Memory B cell (primary cell): ENCODE measurements at regions not wholly inside any gene's neighbourhood (a gene's known extent, or its start where the extent isn't known, plus 50 kb on each side); places are given as distances from the start of the nearest gene placed in this dataset.

Experiments used
- ATAC-seq: fragments of 150-1000 bp; cut with Tn5 transposase; 2 replicates; pipeline ENCODE4 v1.10.0; 2021; ENCODE audit warnings: low read depth, mild to moderate bottlenecking, moderate library complexity
- DNase-seq, 2 donors: peaks; one replicate each; pipeline ENCODE4 v3.0.0; 2022; ENCODE audit warnings: low spot score in 2 of 2
- H3K27ac Mint-ChIP-seq: one replicate; pipeline ENCODE4 v1.8.0; 2022; ENCODE audit warnings: mild to moderate bottlenecking, moderate library complexity, mixed read lengths
- H3K27me3 Mint-ChIP-seq: one replicate; pipeline ENCODE4 v1.8.0; 2022; ENCODE audit warnings: mixed read lengths
- H3K36me3 Mint-ChIP-seq: one replicate; pipeline ENCODE4 v1.8.0; 2022; ENCODE audit warnings: mild to moderate bottlenecking, mixed read lengths
- H3K4me1 Mint-ChIP-seq: one replicate; pipeline ENCODE4 v1.8.0; 2022; ENCODE audit warnings: mixed read lengths
- H3K4me3 Mint-ChIP-seq: one replicate; pipeline ENCODE4 v1.8.0; 2022; ENCODE audit warnings: mild to moderate bottlenecking, moderate library complexity, mixed read lengths
- H3K9me3 Mint-ChIP-seq: one replicate; pipeline ENCODE4 v1.8.0; 2022; ENCODE audit warnings: mixed read lengths

DNA sequence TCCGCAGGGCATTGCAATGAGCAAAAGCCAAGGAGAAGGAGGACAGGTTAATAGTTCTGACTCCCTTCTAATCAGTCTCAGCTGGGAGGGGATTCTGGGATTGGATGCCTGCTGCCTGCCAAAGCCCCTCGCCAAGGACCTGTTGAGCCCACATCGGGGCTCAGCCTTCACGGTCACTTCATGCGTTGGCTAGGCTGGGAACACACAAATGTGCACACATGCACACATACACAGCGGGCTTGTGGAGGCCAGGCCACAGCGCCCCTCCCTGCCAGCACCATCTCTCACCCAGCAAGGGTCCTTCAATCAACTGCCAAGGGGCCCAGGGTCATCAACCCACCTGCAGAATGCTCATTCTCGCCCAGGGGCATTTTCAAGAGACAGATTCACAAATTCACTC lies 113.9 kb downstream of the C5orf15 start:
- no peak overlapping the region for H3K4me3 Mint-ChIP-seq
- H3K27me3 Mint-ChIP-seq, result peaks cover 3% of the 10 kb centered on the region
- DNase-seq (no peak), ATAC-seq (no peak)
- no peak overlapping the region for H3K27ac Mint-ChIP-seq
- H3K4me1 Mint-ChIP-seq, result peaks cover 3% of the 10 kb centered on the region
- H3K9me3 Mint-ChIP-seq, result no peaks in the 10 kb centered on the region
- H3K36me3 Mint-ChIP-seq, result no peaks in the 10 kb centered on the region

- no peak for ATAC-seq
Measured at GRCh38 chr5:133853646-133854365, 114.6 kb downstream of the C5orf15 start.

DNA sequence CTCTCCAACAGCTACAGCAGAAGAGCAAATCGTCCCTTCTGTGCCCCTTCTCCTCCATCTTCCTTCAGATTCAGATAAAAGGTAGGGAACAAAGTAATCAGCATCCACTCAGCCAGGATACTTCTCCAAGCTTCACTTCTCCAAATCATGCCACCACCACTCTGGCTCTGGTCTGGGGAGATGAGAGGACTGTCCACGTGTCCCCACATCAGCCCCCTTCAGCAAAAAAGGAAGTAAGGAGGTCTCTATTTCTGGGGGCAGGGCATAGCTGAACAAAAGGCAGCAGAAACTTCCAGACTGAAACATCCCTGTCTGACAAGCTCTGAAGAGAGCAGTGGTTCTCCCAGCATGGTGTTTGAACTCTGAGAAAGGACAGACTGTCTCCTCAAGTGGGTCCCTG lies 116.9 kb downstream of the C5orf15 start:
- peaks cover 3% of the 10 kb centered on the region for H3K27me3 Mint-ChIP-seq
- DNase-seq, result no peak
- no peak for ATAC-seq
- H3K9me3 Mint-ChIP-seq, result no peaks in the 10 kb centered on the region
- H3K36me3 Mint-ChIP-seq, result no peaks in the 10 kb centered on the region
- H3K4me1 Mint-ChIP-seq, result peaks cover 13% of the 10 kb centered on the region
- no peak overlapping the region for H3K4me3 Mint-ChIP-seq
- H3K27ac Mint-ChIP-seq, result no peak overlapping the region

More at GRCh38 chr5:133853646-133854365, 114.6 kb downstream of the C5orf15 start:
- Mint-ChIP-seq H3K27ac (no peak overlapping the region), H3K27me3 (peaks cover 3% of the 10 kb centered on the region), H3K4me1 (peaks cover 3% of the 10 kb centered on the region), H3K36me3 (no peaks in the 10 kb centered on the region), H3K4me3 (no peak overlapping the region), H3K9me3 (no peaks in the 10 kb centered on the region)
- DNase-seq, result no peak

DNA sequence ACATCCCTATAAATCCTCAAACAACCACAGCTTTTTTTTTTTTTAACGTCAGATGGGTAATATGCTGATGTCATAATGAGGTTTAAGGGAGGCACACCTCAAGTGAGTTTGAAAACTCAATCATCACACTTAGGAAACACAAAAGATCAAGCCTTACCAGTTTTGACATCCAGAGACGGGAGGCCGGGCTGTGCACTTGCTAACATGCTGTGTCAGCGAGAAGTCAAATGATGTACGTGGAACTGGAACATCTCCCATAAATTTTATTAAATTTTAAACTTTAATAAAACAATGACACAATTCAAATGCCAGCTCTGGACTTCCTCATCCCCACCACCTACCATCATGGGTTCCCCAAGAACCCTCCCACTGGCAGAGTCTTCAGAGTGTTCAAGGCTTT lies 117.6 kb downstream of the C5orf15 start:
- ATAC-seq (no peak), DNase-seq (no peak)
- H3K27me3 Mint-ChIP-seq, result peaks cover 3% of the 10 kb centered on the region
- no peak overlapping the region for H3K4me3 Mint-ChIP-seq
- no peak overlapping the region for H3K27ac Mint-ChIP-seq
- no peaks in the 10 kb centered on the region for H3K9me3 Mint-ChIP-seq
- H3K4me1 Mint-ChIP-seq, result peaks cover 15% of the 10 kb centered on the region
- H3K36me3 Mint-ChIP-seq, result no peaks in the 10 kb centered on the region

DNA sequence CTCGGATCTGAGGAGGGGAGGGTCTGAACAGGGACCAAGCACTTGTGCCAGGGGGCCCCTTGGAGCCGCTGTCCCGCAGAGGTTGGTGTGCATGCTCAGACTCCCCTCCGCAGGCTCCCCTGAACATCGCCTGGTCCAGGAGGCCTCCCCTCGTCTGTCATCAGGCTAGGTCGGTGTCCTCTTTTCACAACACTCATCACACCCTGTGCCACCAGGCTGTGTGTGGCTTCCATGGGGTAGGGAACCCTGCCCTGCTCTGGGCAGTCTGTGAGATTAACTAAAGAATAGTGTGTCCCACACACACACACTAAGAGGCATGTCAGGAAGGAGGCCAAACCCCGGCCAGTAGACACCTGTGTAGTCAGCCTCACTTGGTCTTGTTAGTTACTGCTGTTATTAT lies 119.3 kb downstream of the C5orf15 start:
- no peak overlapping the region for H3K27ac Mint-ChIP-seq
- DNase-seq (no peak), ATAC-seq (no peak)
- H3K4me1 Mint-ChIP-seq, result peaks cover 15% of the 10 kb centered on the region
- H3K4me3 Mint-ChIP-seq, result no peak overlapping the region
- no peaks in the 10 kb centered on the region for H3K9me3 Mint-ChIP-seq
- no peaks in the 10 kb centered on the region for H3K36me3 Mint-ChIP-seq
- peaks cover 3% of the 10 kb centered on the region for H3K27me3 Mint-ChIP-seq

DNA sequence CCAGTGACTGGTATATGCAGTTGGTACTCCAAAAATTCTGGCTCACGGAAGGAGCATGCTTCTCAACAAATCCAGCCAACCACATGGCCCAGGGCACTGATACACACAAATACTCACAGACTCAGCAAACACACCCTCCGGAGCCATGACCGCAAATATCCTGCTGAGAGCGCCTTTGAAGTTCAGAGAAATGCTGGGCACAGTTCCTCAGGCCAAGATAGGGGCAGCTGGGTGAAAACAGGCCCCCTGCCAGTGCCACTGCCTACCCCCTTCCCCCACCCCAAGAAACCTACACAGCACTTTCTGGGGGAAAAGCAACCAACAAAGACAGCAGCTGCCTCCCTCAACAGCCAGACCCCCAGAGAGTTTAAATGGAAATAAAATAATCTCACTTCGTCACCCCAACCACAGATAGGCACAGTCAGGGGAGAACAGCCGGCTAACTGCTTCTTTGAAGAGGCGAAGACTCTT lies 120.0 kb downstream of the C5orf15 start:
- no peak for DNase-seq
- peaks cover 3% of the 10 kb centered on the region for H3K27me3 Mint-ChIP-seq
- H3K36me3 Mint-ChIP-seq, result no peaks in the 10 kb centered on the region
- no peaks in the 10 kb centered on the region for H3K9me3 Mint-ChIP-seq
- H3K27ac Mint-ChIP-seq, result peak overlapping the region; percentile 9
- no peak for ATAC-seq
- H3K4me1 Mint-ChIP-seq, result peaks cover 15% of the 10 kb centered on the region
- H3K4me3 Mint-ChIP-seq, result no peak overlapping the region

DNA sequence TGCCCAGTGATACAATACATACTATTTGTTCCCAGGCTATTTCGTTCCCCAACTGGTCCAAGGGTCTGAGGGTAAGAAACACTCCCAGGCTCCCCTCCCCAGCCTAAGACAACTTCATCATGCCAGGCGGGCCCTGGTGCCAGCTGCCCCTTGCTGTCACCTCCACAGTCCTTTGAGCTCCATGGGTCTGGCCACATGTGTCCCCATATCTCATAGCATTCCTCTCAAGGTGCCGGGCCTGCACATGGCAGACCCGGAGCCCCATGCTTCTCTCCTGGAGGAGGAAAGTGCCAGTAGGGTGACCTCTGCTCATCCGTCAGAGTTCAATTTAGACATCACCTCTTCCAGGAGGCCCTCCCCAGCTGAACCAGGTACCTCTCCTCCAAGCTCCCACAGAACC lies 120.5 kb downstream of the C5orf15 start:
- Mint-ChIP-seq H3K27ac (peak overlapping the region; percentile 9), H3K27me3 (peaks cover 3% of the 10 kb centered on the region), H3K4me1 (peaks cover 15% of the 10 kb centered on the region), H3K36me3 (no peaks in the 10 kb centered on the region), H3K4me3 (no peak overlapping the region), H3K9me3 (no peaks in the 10 kb centered on the region)
- no peak for DNase-seq
- no peak for ATAC-seq

- peaks cover 15% of the 10 kb centered on the region for H3K4me1 Mint-ChIP-seq
- no peaks in the 10 kb centered on the region for H3K9me3 Mint-ChIP-seq
- H3K27me3 Mint-ChIP-seq, result peaks cover 1% of the 10 kb centered on the region
- ATAC-seq, result no peak
- no peak overlapping the region for H3K4me3 Mint-ChIP-seq
- no peak overlapping the region for H3K27ac Mint-ChIP-seq
- no peaks in the 10 kb centered on the region for H3K36me3 Mint-ChIP-seq
- no peak for DNase-seq
Measured at GRCh38 chr5:133847301-133847700, 121.1 kb downstream of the C5orf15 start.

DNA sequence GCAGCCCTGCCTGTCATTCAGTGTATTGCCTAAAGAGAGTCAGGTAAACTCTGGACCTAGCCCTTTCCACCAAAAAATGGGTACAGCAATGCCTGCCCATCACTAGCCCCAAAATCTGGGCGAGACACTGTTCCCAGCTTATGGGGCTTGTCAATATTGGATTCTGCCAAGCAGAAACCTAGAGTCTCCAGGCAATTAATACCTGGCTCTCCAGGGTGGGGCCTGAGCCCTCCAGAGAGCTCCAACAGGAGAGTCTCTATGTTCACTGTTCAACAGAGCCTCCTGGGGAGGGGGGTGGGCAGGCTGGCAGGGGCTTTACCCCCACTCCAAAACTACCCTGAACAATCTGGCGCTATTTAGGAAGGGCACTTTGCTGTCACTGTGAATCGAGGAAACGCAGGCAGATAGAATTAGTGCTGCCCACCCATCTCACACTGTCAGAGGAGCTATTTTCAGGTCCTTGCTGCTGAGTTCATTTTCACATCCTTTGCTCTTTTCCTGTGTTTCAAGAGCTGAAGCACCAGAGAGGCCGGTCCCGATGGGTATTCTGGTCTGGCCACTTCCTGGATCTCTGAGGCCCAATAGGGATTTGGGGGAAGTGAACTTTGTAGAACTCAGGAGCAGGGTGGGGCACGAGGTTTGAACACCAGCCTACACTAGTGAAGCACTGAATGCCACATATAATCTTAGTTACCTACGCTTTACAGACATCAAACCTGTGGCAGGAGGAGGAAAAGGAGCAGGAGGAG lies 121.8 kb downstream of the C5orf15 start:
- H3K27ac Mint-ChIP-seq, result peak overlapping the region; percentile 16
- ATAC-seq, result no peak
- H3K9me3 Mint-ChIP-seq, result no peaks in the 10 kb centered on the region
- DNase-seq, result no peak
- no peaks in the 10 kb centered on the region for H3K36me3 Mint-ChIP-seq
- H3K27me3 Mint-ChIP-seq, result no peaks in the 10 kb centered on the region
- peak overlapping the region; percentile 41 for H3K4me3 Mint-ChIP-seq
- peaks cover 15% of the 10 kb centered on the region for H3K4me1 Mint-ChIP-seq

DNA sequence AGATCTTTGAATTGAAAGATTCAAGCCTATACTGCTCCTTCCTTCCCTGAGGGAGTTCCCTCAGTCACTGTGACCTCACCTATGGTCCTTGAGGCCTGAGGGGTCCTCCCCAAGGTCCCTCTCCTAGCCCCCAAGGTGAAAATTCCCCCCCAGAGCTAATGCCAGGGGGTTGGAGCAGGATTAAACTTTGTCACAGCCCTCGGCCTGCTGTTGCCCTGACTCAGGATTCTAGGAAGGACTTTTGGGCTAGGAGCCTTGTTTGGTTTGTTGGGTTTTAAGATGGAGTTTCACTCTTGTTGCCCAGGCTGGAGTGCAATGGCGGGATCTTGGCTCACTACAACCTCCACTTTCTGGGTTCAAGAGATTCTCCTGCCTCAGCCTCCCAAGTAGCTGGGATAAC lies 123.2 kb downstream of the C5orf15 start:
- ATAC-seq (no peak), DNase-seq (no peak)
- Mint-ChIP-seq H3K27me3 (no peaks in the 10 kb centered on the region), H3K4me3 (no peak overlapping the region), H3K36me3 (no peaks in the 10 kb centered on the region), H3K4me1 (peaks cover 15% of the 10 kb centered on the region), H3K9me3 (no peaks in the 10 kb centered on the region), H3K27ac (no peak overlapping the region)

- H3K4me1 Mint-ChIP-seq, result peaks cover 15% of the 10 kb centered on the region
- no peaks in the 10 kb centered on the region for H3K27me3 Mint-ChIP-seq
- DNase-seq (no peak), ATAC-seq (no peak)
- H3K27ac Mint-ChIP-seq, result no peak overlapping the region
- no peaks in the 10 kb centered on the region for H3K9me3 Mint-ChIP-seq
- no peaks in the 10 kb centered on the region for H3K36me3 Mint-ChIP-seq
- H3K4me3 Mint-ChIP-seq, result no peak overlapping the region
Measured at GRCh38 chr5:133844836-133845235, 123.6 kb downstream of the C5orf15 start.

- H3K36me3 Mint-ChIP-seq, result no peaks in the 10 kb centered on the region
- H3K27me3 Mint-ChIP-seq, result peaks cover 1% of the 10 kb centered on the region
- H3K27ac Mint-ChIP-seq, result no peak overlapping the region
- DNase-seq (no peak), ATAC-seq (no peak)
- no peak overlapping the region for H3K4me3 Mint-ChIP-seq
- H3K9me3 Mint-ChIP-seq, result no peaks in the 10 kb centered on the region
- H3K4me1 Mint-ChIP-seq, result peaks cover 15% of the 10 kb centered on the region
Measured at GRCh38 chr5:133843911-133844310, 124.5 kb downstream of the C5orf15 start.

DNA sequence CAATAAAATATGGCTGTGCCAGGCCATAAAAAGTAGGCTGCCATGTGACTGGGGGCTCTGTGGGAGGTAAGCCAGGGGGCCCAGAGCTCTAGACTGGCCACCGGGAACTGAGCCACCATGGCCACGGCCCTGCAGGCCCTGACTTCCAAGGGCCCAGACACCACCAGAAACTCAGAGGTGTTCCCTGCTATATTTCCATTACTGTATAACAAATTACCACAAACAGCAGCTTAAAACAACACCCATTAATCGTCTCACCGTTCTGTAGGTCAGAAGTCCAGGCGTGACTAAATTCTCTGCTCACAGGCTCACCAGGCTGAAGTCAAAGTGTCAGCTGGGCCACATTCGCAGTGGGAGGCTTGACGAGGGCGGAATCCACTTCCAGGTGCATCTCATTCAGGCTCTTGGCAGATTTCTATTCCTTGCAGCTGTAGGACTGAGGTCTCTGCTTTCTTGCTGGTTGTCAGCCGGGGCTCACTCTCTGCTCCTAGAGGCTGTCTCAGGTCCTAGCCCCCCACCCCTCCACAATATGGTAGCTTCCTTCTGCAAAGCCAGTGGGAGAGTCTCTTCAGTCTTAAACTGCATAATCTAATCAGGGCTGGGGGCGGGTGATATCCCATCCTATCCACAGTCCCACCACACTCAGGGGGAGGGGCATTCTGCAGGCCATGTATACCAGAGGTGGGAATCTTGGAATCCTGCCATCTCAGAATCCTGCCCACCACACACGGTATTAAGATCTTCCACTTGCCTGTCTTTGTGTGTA lies 125.4 kb downstream of the C5orf15 start:
- peaks cover 1% of the 10 kb centered on the region for H3K27me3 Mint-ChIP-seq
- no peak for ATAC-seq
- H3K4me1 Mint-ChIP-seq, result peaks cover 11% of the 10 kb centered on the region
- no peaks in the 10 kb centered on the region for H3K36me3 Mint-ChIP-seq
- no peaks in the 10 kb centered on the region for H3K9me3 Mint-ChIP-seq
- no peak for DNase-seq
- no peak overlapping the region for H3K27ac Mint-ChIP-seq
- no peak overlapping the region for H3K4me3 Mint-ChIP-seq
